GM23338 (cell line): ENCODE measurements at regions not wholly inside any gene's neighbourhood (a gene's known extent, or its start where the extent isn't known, plus 50 kb on each side); places are given as distances from the start of the nearest gene placed in this dataset.

Source experiments
- ATAC-seq: fragments of 200-7000 bp; cut with Tn5 transposase; 3 replicates; pipeline ENCODE4 v1.9.1; 2020
- DNase-seq: peaks from one replicate; pipeline ENCODE4 v3.0.0-alpha.2; 2015; ENCODE audit warnings: low spot score
- H2AFZ ChIP-seq: fragments of 200-600 bp; sonication (generic); 2 replicates; pipeline ENCODE4 v1.8.0; 2016; ENCODE audit warnings: antibody characterized with exemption, mild to moderate bottlenecking, moderate library complexity
- H3F3A ChIP-seq: fragments of 200-600 bp; sonication (generic); replicated peaks from 2 replicates; pipeline ENCODE4 v1.8.0; 2017; ENCODE audit warnings: antibody characterized with exemption, mixed run types, low read depth
- H3K27ac ChIP-seq: fragments of 200-600 bp; sonication (generic); 2 replicates; pipeline ENCODE4 v1.6.1; 2016; ENCODE audit warnings: low read depth
- H3K27me3 ChIP-seq: fragments of 200-600 bp; sonication (generic); 2 replicates; pipeline ENCODE4 v1.8.0; 2016; ENCODE audit warnings: mild to moderate bottlenecking, mixed run types, moderate library complexity; ENCODE audit not compliant: insufficient read depth
- H3K36me3 ChIP-seq: fragments of 200-600 bp; sonication (generic); 2 replicates; pipeline ENCODE4 v1.8.0; 2016; ENCODE audit warnings: mild to moderate bottlenecking; ENCODE audit not compliant: insufficient read depth
- H3K4me1 ChIP-seq: fragments of 200-600 bp; sonication (generic); 2 replicates; pipeline ENCODE4 v1.8.0; 2016; ENCODE audit warnings: mild to moderate bottlenecking, moderate library complexity; ENCODE audit not compliant: insufficient read depth
- H3K4me2 ChIP-seq: fragments of 200-600 bp; sonication (generic); 2 replicates; pipeline ENCODE4 v1.7.1; 2017; ENCODE audit warnings: mixed run types
- H3K4me3 ChIP-seq: fragments of 200-600 bp; sonication (generic); 2 replicates; pipeline ENCODE4 v1.6.1; 2016; ENCODE audit warnings: mixed run types
- H3K79me2 ChIP-seq: fragments of 200-600 bp; sonication (generic); replicated peaks from 2 replicates; pipeline ENCODE4 v1.8.0; 2017; ENCODE audit warnings: mild to moderate bottlenecking; ENCODE audit not compliant: insufficient read depth
- H3K9me2 ChIP-seq: fragments of 200-600 bp; sonication (generic); 2 replicates; pipeline ENCODE4 v1.8.0; 2017; ENCODE audit not compliant: insufficient read depth
- H4K20me1 ChIP-seq: fragments of 200-600 bp; sonication (generic); replicated peaks from 2 replicates; pipeline ENCODE4 v1.8.0; 2017; ENCODE audit warnings: mild to moderate bottlenecking; ENCODE audit not compliant: insufficient read depth
- H3K27ac Mint-ChIP-seq: 2 replicates; pipeline ENCODE4 v1.8.0; 2020; ENCODE audit warnings: inconsistent platforms, mild to moderate bottlenecking, moderate library complexity, mixed read lengths
- H3K27me3 Mint-ChIP-seq: 3 replicates; pipeline ENCODE4 v1.8.0; 2022; ENCODE audit warnings: low read depth, mild to moderate bottlenecking, moderate library complexity, mixed read lengths, inconsistent platforms; ENCODE audit not compliant: insufficient read depth, poor library complexity
- H3K36me3 Mint-ChIP-seq: 3 replicates; pipeline ENCODE4 v1.8.0; 2021; ENCODE audit warnings: low read depth, mild to moderate bottlenecking, inconsistent platforms, moderate library complexity, mixed read lengths
- H3K4me1 Mint-ChIP-seq: 3 replicates; pipeline ENCODE4 v1.8.0; 2020; ENCODE audit warnings: mild to moderate bottlenecking, inconsistent platforms, mixed read lengths
- H3K4me3 Mint-ChIP-seq: 3 replicates; pipeline ENCODE4 v1.8.0; 2021; ENCODE audit warnings: moderate library complexity, mild to moderate bottlenecking, inconsistent platforms, mixed read lengths
- H3K9me3 Mint-ChIP-seq: 3 replicates; pipeline ENCODE4 v1.8.0; 2020; ENCODE audit warnings: moderate library complexity, mild to moderate bottlenecking, inconsistent platforms, mixed read lengths
- CREB1 ChIP-seq: fragments of 250-450 bp; sonication (Bioruptor Pico); IDR thresholded peaks from 2 replicates; pipeline ENCODE4 v1.5.0; 2020; ENCODE audit warnings: low read depth, mild to moderate bottlenecking, moderate library complexity
- CTCF ChIP-seq, 2 experiments: fragments of 200-600 bp in 1 of 2; sonication (generic) in 1 of 2; conservative IDR thresholded peaks; 2 replicates each; pipeline versions ENCODE4 v1.5.1 to v1.6.1; 2016 to 2017; ENCODE audit warnings: antibody characterized with exemption in 2 of 2, low read depth in 2 of 2, mild to moderate bottlenecking in 2 of 2, moderate library complexity in 1 of 2
- ETS1 ChIP-seq: IDR thresholded peaks from 2 replicates; pipeline ENCODE4 v1.6.1; 2016; ENCODE audit warnings: antibody characterized with exemption
- EZH2 ChIP-seq: fragments of 200-600 bp; sonication (generic); IDR thresholded peaks from one replicate; pipeline ENCODE4 v1.8.0; 2017; ENCODE audit warnings: antibody characterized with exemption, mild to moderate bottlenecking, low read depth; ENCODE audit not compliant: unreplicated experiment
- EZH2phosphoT487 ChIP-seq: fragments of 200-600 bp; sonication (generic); IDR thresholded peaks from one replicate; pipeline ENCODE4 v1.8.1; 2018; ENCODE audit warnings: antibody characterized with exemption; ENCODE audit not compliant: unreplicated experiment
- JUNB ChIP-seq: IDR thresholded peaks from one replicate; pipeline ENCODE4 v1.6.1; 2016; ENCODE audit warnings: antibody characterized with exemption; ENCODE audit not compliant: unreplicated experiment
- NANOG ChIP-seq: IDR thresholded peaks from 2 replicates; pipeline ENCODE4 v1.6.1; 2016; ENCODE audit warnings: antibody characterized with exemption, borderline replicate concordance
- POLR2AphosphoS5 ChIP-seq: IDR thresholded peaks from 2 replicates; pipeline ENCODE4 v1.6.1; 2016; ENCODE audit warnings: antibody characterized with exemption, low read depth
- REST ChIP-seq: IDR thresholded peaks from one replicate; pipeline ENCODE4 v1.6.1; 2018; ENCODE audit warnings: antibody characterized with exemption; ENCODE audit not compliant: unreplicated experiment
- STAT1 ChIP-seq: IDR thresholded peaks from one replicate; pipeline ENCODE4 v1.6.1; 2016; ENCODE audit warnings: antibody characterized with exemption; ENCODE audit not compliant: unreplicated experiment
- ZNF114 ChIP-seq: fragments of 250-450 bp; sonication (Bioruptor Pico); IDR thresholded peaks from 2 replicates; pipeline ENCODE4 v1.5.0; 2020; ENCODE audit warnings: mild to moderate bottlenecking, moderate library complexity
- ZNF331 ChIP-seq: fragments of 250-450 bp; sonication (Bioruptor Pico); IDR thresholded peaks from 2 replicates; pipeline ENCODE4 v1.5.0; 2020; ENCODE audit warnings: low read depth, mild to moderate bottlenecking, moderate library complexity
- ZNF462 ChIP-seq: fragments of 250-450 bp; sonication (Bioruptor Pico); IDR thresholded peaks from 2 replicates; pipeline ENCODE4 v1.5.0; 2020; ENCODE audit warnings: mild to moderate bottlenecking, moderate library complexity

GRCh38 chr20:60806824-60807223 lies 445.2 kb upstream of the CDH4 start:
- Histone ChIP-seq H3K4me3 (no peak overlapping the region), H3F3A (no peaks in the 10 kb centered on the region), H3K79me2 (no peaks in the 10 kb centered on the region), H3K27ac (no peak overlapping the region), H3K4me1 (peaks cover 12% of the 10 kb centered on the region; the same call in 1 of the 2 replicates), H4K20me1 (no peaks in the 10 kb centered on the region), H3K9me2 (no peaks in the 10 kb centered on the region), H3K27me3 (no peaks in the 10 kb centered on the region), H3K36me3 (no peaks in the 10 kb centered on the region), H2AFZ (no peak overlapping the region), H3K4me2 (no peak overlapping the region)
- DNase-seq: no peak
- Mint-ChIP-seq H3K4me1 (peaks cover 29% of the 10 kb centered on the region), H3K27ac (no peak overlapping the region), H3K9me3 (peaks cover 42% of the 10 kb centered on the region), H3K27me3 (no peaks in the 10 kb centered on the region), H3K4me3 (no peak overlapping the region), H3K36me3 (peaks cover 11% of the 10 kb centered on the region)
- TF ChIP-seq ZNF331 (CRISPR knock-in tag) (no peak), ZNF462 (no peak), ETS1 (no peak), EZH2phosphoT487 (no peak), POLR2AphosphoS5 (no peak), STAT1 (no peak), CREB1 (CRISPR knock-in tag) (no peak), NANOG (no peak), ZNF114 (CRISPR knock-in tag) (no peak), JUNB (no peak), REST (no peak), CTCF (conservative IDR thresholded peaks at IDR 0.05; ENCODE audit: low read depth in 2 of 2) (no peak), EZH2 (no peak)
- no peak for ATAC-seq
